OCI-LY3 (cell line): ENCODE measurements at regions not wholly inside any gene's neighbourhood (a gene's known extent, or its start where the extent isn't known, plus 50 kb on each side); places are given as distances from the start of the nearest gene placed in this dataset.

ENCODE experiments used
- EZH2phosphoT487 ChIP-seq: fragments of 200-600 bp; shearing (Covaris generic); IDR thresholded peaks from 2 replicates; pipeline ENCODE4 v1.6.1; 2018; ENCODE audit warnings: antibody characterized with exemption, mixed run types, low read depth
- TF ChIP-seq, protein P1 (sequence below): fragments of 200-600, 300-600 bp; sonication (generic); IDR thresholded peaks from 2 replicates; pipeline ENCODE4 v1.5.1; 2014; ENCODE audit warnings: antibody characterized with exemption, low read length, low read depth

DNA sequence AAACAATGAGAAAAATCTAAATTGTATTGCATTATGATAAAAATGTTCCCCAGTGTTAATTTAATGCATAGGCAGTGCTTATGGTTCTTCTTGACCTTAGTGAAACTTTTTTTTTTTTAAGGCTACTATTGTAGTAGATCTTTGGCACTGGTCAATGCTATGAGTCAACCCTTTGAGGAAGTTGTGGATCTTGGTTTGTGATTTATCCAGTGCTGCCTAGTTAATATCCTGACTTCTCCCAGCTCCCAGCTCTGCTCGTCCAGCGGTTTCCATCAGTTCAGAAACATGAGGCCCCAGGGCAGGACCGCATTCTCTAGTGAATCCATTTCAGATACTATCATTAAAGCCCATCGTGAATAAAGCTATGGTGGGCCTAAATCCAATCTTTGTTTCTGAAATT, 364.5 kb upstream of the JARID2 start:
- TF ChIP-seq, protein P1, sequence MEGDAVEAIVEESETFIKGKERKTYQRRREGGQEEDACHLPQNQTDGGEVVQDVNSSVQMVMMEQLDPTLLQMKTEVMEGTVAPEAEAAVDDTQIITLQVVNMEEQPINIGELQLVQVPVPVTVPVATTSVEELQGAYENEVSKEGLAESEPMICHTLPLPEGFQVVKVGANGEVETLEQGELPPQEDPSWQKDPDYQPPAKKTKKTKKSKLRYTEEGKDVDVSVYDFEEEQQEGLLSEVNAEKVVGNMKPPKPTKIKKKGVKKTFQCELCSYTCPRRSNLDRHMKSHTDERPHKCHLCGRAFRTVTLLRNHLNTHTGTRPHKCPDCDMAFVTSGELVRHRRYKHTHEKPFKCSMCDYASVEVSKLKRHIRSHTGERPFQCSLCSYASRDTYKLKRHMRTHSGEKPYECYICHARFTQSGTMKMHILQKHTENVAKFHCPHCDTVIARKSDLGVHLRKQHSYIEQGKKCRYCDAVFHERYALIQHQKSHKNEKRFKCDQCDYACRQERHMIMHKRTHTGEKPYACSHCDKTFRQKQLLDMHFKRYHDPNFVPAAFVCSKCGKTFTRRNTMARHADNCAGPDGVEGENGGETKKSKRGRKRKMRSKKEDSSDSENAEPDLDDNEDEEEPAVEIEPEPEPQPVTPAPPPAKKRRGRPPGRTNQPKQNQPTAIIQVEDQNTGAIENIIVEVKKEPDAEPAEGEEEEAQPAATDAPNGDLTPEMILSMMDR = no peak
- no peak for TF ChIP-seq EZH2phosphoT487
